HCT116 (cell line): ENCODE measurements at regions not wholly inside any gene's neighbourhood (a gene's known extent, or its start where the extent isn't known, plus 50 kb on each side); places are given as distances from the start of the nearest gene placed in this dataset.

ENCODE experiments used
- ATAC-seq: fragments of 200-7000 bp; cut with Tn5 transposase; 2 replicates; pipeline ENCODE4 v1.9.1; 2020; ENCODE audit warnings: mild to moderate bottlenecking, moderate library complexity
- BruUV-seq: library from RNA; stranded (reverse); fragments of 400-500 nt; replicated peaks from 2 replicates; lab custom pipeline; 2021; lab: Mats Ljungman, UMichigan
- CTCF ChIA-PET: fragments of 300-600 bp; sonication (Branson Sonifier 250); formaldehyde crosslinking; loops from one replicate; lab custom pipeline; 2021; ENCODE audit warnings: antibody characterized with exemption; lab: Charles Lee
- POLR2A ChIA-PET: fragments of 300-600, 350-600 bp; sonication (Branson Sonifier 250); formaldehyde crosslinking; loops from one replicate; lab custom pipeline; 2021; ENCODE audit warnings: antibody characterized with exemption; lab: Charles Lee
- RAD21 ChIA-PET, 2 experiments: fragments of 300-600 bp; sonication (Branson Sonifier 250); formaldehyde crosslinking; loops; one replicate each; lab custom pipeline; 2023; ENCODE audit warnings: low total read pairs in 2 of 2; ENCODE audit not compliant: uncharacterized antibody in 2 of 2, unreplicated experiment in 2 of 2, low non-redundant PET in 1 of 2; lab: Charles Lee
- DNase-seq: peaks from one replicate; pipeline ENCODE4 v3.0.0-alpha.2; 2010; ENCODE audit warnings: low read depth, low spot score
- H2AFZ ChIP-seq: fragments of 200-600 bp; shearing (Covaris generic), sonication (generic); 2 replicates; pipeline ENCODE4 v1.6.1; 2017; ENCODE audit warnings: low read depth, mixed run types, mixed read lengths, antibody characterized with exemption, low read length; ENCODE audit not compliant: poor library complexity, severe bottlenecking
- H3K27ac ChIP-seq: 2 replicates; pipeline ENCODE4 v1.5.1; 2012; ENCODE audit warnings: low read depth, low read length
- H3K27me3 ChIP-seq: fragments of 200-600 bp; sonication (generic); 2 replicates; pipeline ENCODE4 v1.6.1; 2016; ENCODE audit warnings: mixed run types, low read length, mixed read lengths; ENCODE audit not compliant: insufficient read depth
- H3K36me3 ChIP-seq, 2 experiments: fragments of 200-500 bp in 1 of 2; fragments of 200-600 bp in 1 of 2; sonication (Bioruptor generic) in 1 of 2; sonication (generic) in 1 of 2; 2 replicates each; pipeline versions ENCODE4 v1.5.1 to v1.6.1; 2014 to 2016; ENCODE audit warnings: low read length in 2 of 2, inconsistent platforms in 1 of 2, mixed read lengths in 1 of 2, mixed run types in 1 of 2; ENCODE audit not compliant: insufficient read depth in 2 of 2, control insufficient read depth in 1 of 2
- H3K4me1 ChIP-seq, 2 experiments: fragments of 200-600 bp in 1 of 2; sonication (generic) in 1 of 2; 2 replicates each; pipeline versions ENCODE4 v1.5.1 to v1.6.1; 2012 to 2017; ENCODE audit warnings: low read length in 2 of 2, inconsistent platforms in 1 of 2, mild to moderate bottlenecking in 1 of 2, mixed read lengths in 1 of 2, mixed run types in 1 of 2, moderate library complexity in 1 of 2; ENCODE audit not compliant: insufficient read depth in 2 of 2, control insufficient read depth in 1 of 2
- H3K4me2 ChIP-seq: fragments of 200-600 bp; sonication (generic); 2 replicates; pipeline ENCODE4 v1.6.1; 2017; ENCODE audit warnings: mixed run types, low read length, mixed read lengths
- H3K4me3 ChIP-seq, 2 experiments: fragments of 200-600 bp in 1 of 2; sonication (generic) in 1 of 2; replicated peaks in 1 of 2; 2 replicates each; pipeline ENCODE4 v1.5.1; 2011 to 2016; ENCODE audit warnings: low read length in 2 of 2, control low read depth in 1 of 2, low read depth in 1 of 2, mild to moderate bottlenecking in 1 of 2, mixed read lengths in 1 of 2, mixed run types in 1 of 2
- H3K79me2 ChIP-seq: fragments of 200-600 bp; sonication (generic); 2 replicates; pipeline ENCODE4 v1.6.1; 2017; ENCODE audit warnings: mild to moderate bottlenecking, mixed run types, low read length, moderate library complexity, mixed read lengths; ENCODE audit not compliant: insufficient read depth
- H3K9ac ChIP-seq: fragments of 200-600 bp; sonication (generic); 2 replicates; pipeline ENCODE4 v1.6.1; 2016; ENCODE audit warnings: low read length, mixed read lengths
- H3K9me2 ChIP-seq: fragments of 200-600 bp; sonication (generic), shearing (Covaris generic); 2 replicates; pipeline ENCODE4 v1.6.1; 2017; ENCODE audit warnings: mixed run types, mild to moderate bottlenecking, moderate library complexity; ENCODE audit not compliant: insufficient read depth
- H3K9me3 ChIP-seq, 2 experiments: fragments of 200-500 bp in 1 of 2; fragments of 200-600 bp in 1 of 2; sonication (Bioruptor generic) in 1 of 2; sonication (generic) in 1 of 2; 2 replicates each; pipeline ENCODE4 v1.6.1; 2014 to 2017; ENCODE audit warnings: low read length in 2 of 2, mixed read lengths in 2 of 2, inconsistent platforms in 1 of 2, low read depth in 1 of 2, mild to moderate bottlenecking in 1 of 2, mixed run types in 1 of 2, moderate library complexity in 1 of 2; ENCODE audit not compliant: control insufficient read depth in 1 of 2, insufficient read depth in 1 of 2
- H4K20me1 ChIP-seq: fragments of 200-600 bp; sonication (generic), shearing (Covaris generic); 2 replicates; pipeline ENCODE4 v1.6.1; 2017; ENCODE audit warnings: mixed run types, mild to moderate bottlenecking, moderate library complexity; ENCODE audit not compliant: insufficient read depth
- ATF3 ChIP-seq: IDR thresholded peaks from 2 replicates; pipeline ENCODE4 v1.6.1; 2012
- CBX3 ChIP-seq: IDR thresholded peaks from 2 replicates; pipeline ENCODE4 v1.6.1; 2012; ENCODE audit warnings: low read depth
- EGR1 ChIP-seq: IDR thresholded peaks from 2 replicates; pipeline ENCODE4 v1.6.1; 2012; ENCODE audit warnings: low read depth
- ELF1 ChIP-seq: IDR thresholded peaks from 2 replicates; pipeline ENCODE4 v1.6.1; 2012; ENCODE audit warnings: low read depth, borderline replicate concordance
- EZH2 ChIP-seq: fragments of 200-600 bp; sonication (generic); IDR thresholded peaks from 2 replicates; pipeline ENCODE4 v1.6.1; 2017; ENCODE audit warnings: antibody characterized with exemption, mixed run types
- EZH2phosphoT487 ChIP-seq: fragments of 200-600 bp; IDR thresholded peaks from 2 replicates; pipeline ENCODE4 v1.6.1; 2018; ENCODE audit warnings: antibody characterized with exemption, borderline replicate concordance
- FOSL1 ChIP-seq: IDR thresholded peaks from 2 replicates; pipeline ENCODE4 v1.6.1; 2012; ENCODE audit warnings: low read depth
- JUND ChIP-seq: IDR thresholded peaks from 2 replicates; pipeline ENCODE4 v1.6.1; 2012
- POLR2A ChIP-seq: IDR thresholded peaks from 2 replicates; pipeline ENCODE4 v1.7.0; 2011; ENCODE audit warnings: borderline replicate concordance; ENCODE audit not compliant: insufficient read depth, insufficient read length; ENCODE audit errors: extremely low read depth
- POLR2AphosphoS5 ChIP-seq: IDR thresholded peaks from 2 replicates; pipeline ENCODE4 v1.6.1; 2011; ENCODE audit warnings: mild to moderate bottlenecking, low read depth, low read length, moderate library complexity
- RAD21 ChIP-seq: IDR thresholded peaks from 2 replicates; pipeline ENCODE4 v1.6.1; 2012; ENCODE audit warnings: low read depth, mild to moderate bottlenecking
- REST ChIP-seq: IDR thresholded peaks from 2 replicates; pipeline ENCODE4 v1.6.1; 2012; ENCODE audit warnings: low read depth
- SIN3A ChIP-seq: IDR thresholded peaks from 2 replicates; pipeline ENCODE4 v1.6.1; 2012; ENCODE audit warnings: low read depth
- SP1 ChIP-seq: IDR thresholded peaks from 2 replicates; pipeline ENCODE4 v1.6.1; 2012; ENCODE audit warnings: low read depth
- YY1 ChIP-seq: IDR thresholded peaks from 2 replicates; pipeline ENCODE4 v1.6.1; 2011; ENCODE audit warnings: low read length, low read depth, moderate library complexity, mild to moderate bottlenecking; ENCODE audit not compliant: insufficient replicate concordance; ENCODE audit errors: extremely low read depth
- ZBTB33 ChIP-seq: IDR thresholded peaks from 2 replicates; pipeline ENCODE4 v1.6.1; 2011; ENCODE audit warnings: mild to moderate bottlenecking, low read length, moderate library complexity; ENCODE audit not compliant: insufficient replicate concordance; ENCODE audit errors: extremely low read depth
- ZNF274 ChIP-seq: fragments of 200-500 bp; sonication (Bioruptor generic); IDR thresholded peaks from 2 replicates; pipeline ENCODE4 v1.6.1; 2014; ENCODE audit warnings: mild to moderate bottlenecking, low read depth, low read length, inconsistent platforms
- intact Hi-C: fragments of 100-400 bp; cut with micrococcal nuclease; formaldehyde crosslinking; loops from 2 replicates; pipeline ENCODE4 v1.10.0; 2022
- TF ChIP-seq, protein P1 (sequence below), 3 experiments: fragments of 200-600 bp in 1 of 3; sonication (generic) in 1 of 3; IDR thresholded peaks in 2 of 3; conservative IDR thresholded peaks in 1 of 3; 2 replicates each; pipeline ENCODE4 v1.5.1; 2012 to 2017; ENCODE audit warnings: low read depth in 2 of 3, low read length in 2 of 3, antibody characterized with exemption in 1 of 3, borderline replicate concordance in 1 of 3, control low read depth in 1 of 3, mild to moderate bottlenecking in 1 of 3, mixed read lengths in 1 of 3, mixed run types in 1 of 3, moderate library complexity in 1 of 3; ENCODE audit not compliant: insufficient read depth in 1 of 3
- TF ChIP-seq, protein P2 (sequence below): IDR thresholded peaks from 2 replicates; pipeline ENCODE4 v1.6.1; 2012

GRCh38 chr3:18837137-18837755 is 311.1 kb upstream of the KCNH8 start:
- Histone ChIP-seq H3K4me2 (no peak overlapping the region), H2AFZ (no peak overlapping the region), H4K20me1 (no peaks in the 10 kb centered on the region), H3K27me3 (no peaks in the 10 kb centered on the region), H3K27ac (no peak overlapping the region), H3K4me1 (no peaks in the 10 kb centered on the region), H3K36me3 (no peaks in the 10 kb centered on the region), H3K9me2 (no peaks in the 10 kb centered on the region), H3K4me3 (no peak overlapping the region), H3K9me3 (no peaks in the 10 kb centered on the region), H3K79me2 (no peaks in the 10 kb centered on the region), H3K9ac (no peak overlapping the region)
- ChIA-PET CTCF (no interaction called here), RAD21 (no interaction called here), POLR2A (no interaction called here)
- no peak for TF ChIP-seq EZH2
- no peak for TF ChIP-seq SP1
- TF ChIP-seq YY1: no peak
- TF ChIP-seq, protein P1, sequence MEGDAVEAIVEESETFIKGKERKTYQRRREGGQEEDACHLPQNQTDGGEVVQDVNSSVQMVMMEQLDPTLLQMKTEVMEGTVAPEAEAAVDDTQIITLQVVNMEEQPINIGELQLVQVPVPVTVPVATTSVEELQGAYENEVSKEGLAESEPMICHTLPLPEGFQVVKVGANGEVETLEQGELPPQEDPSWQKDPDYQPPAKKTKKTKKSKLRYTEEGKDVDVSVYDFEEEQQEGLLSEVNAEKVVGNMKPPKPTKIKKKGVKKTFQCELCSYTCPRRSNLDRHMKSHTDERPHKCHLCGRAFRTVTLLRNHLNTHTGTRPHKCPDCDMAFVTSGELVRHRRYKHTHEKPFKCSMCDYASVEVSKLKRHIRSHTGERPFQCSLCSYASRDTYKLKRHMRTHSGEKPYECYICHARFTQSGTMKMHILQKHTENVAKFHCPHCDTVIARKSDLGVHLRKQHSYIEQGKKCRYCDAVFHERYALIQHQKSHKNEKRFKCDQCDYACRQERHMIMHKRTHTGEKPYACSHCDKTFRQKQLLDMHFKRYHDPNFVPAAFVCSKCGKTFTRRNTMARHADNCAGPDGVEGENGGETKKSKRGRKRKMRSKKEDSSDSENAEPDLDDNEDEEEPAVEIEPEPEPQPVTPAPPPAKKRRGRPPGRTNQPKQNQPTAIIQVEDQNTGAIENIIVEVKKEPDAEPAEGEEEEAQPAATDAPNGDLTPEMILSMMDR (IDR thresholded peaks at IDR 0.05 in 2 of 3, conservative IDR thresholded peaks at IDR 0.05 in 1 of 3; ENCODE audit: borderline replicate concordance in 1 of 3, insufficient read depth in 1 of 3, low read depth in 2 of 3, low read length in 2 of 3): no peak
- no peak for TF ChIP-seq FOSL1
- TF ChIP-seq ZBTB33: no peak
- TF ChIP-seq CBX3: no peak
- TF ChIP-seq JUND: no peak
- TF ChIP-seq ELF1: no peak
- no peak for TF ChIP-seq SIN3A
- TF ChIP-seq, protein P2, sequence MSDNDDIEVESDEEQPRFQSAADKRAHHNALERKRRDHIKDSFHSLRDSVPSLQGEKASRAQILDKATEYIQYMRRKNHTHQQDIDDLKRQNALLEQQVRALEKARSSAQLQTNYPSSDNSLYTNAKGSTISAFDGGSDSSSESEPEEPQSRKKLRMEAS: no peak
- TF ChIP-seq EZH2phosphoT487: no peak
- no peak for TF ChIP-seq EGR1
- no peak for TF ChIP-seq ZNF274
- no peak for TF ChIP-seq RAD21
- TF ChIP-seq POLR2A: no peak
- TF ChIP-seq REST: no peak
- TF ChIP-seq ATF3: no peak
- TF ChIP-seq POLR2AphosphoS5: no peak
- DNase-seq (no peak), ATAC-seq (no peak)
- BruUV-seq: no TSS peak
- intact Hi-C loops: no loop called here
